SK-N-SH treated with all-trans-retinoic acid at 6 μM for 48 hours (cell line): ENCODE measurements at regions not wholly inside any gene's neighbourhood (a gene's known extent, or its start where the extent isn't known, plus 50 kb on each side); places are given as distances from the start of the nearest gene placed in this dataset.

Experiments used
- ARNTL ChIP-seq: fragments of 450-650 bp; formaldehyde crosslinking; IDR thresholded peaks from 2 replicates; pipeline ENCODE4 v1.5.0; 2020; ENCODE audit warnings: low read depth, mild to moderate bottlenecking, moderate library complexity, borderline replicate concordance
- ESRRG ChIP-seq: fragments of 250-450 bp; sonication (Bioruptor Pico); IDR thresholded peaks from 2 replicates; pipeline ENCODE4 v1.6.1; 2021; ENCODE audit warnings: mild to moderate bottlenecking
- RARB ChIP-seq: fragments of 250-450 bp; sonication (Bioruptor Pico); IDR thresholded peaks from 2 replicates; pipeline ENCODE4 v1.8.0; 2021; ENCODE audit warnings: mild to moderate bottlenecking, moderate library complexity
- TSHZ2 ChIP-seq: fragments of 250-450 bp; sonication (Bioruptor Pico); IDR thresholded peaks from 2 replicates; pipeline ENCODE4 v1.5.0; 2020; ENCODE audit warnings: mild to moderate bottlenecking, moderate library complexity
- ZFP3 ChIP-seq: fragments of 250-450 bp; sonication (Bioruptor Pico); IDR thresholded peaks from 2 replicates; pipeline ENCODE4 v1.5.0; 2020; ENCODE audit warnings: mild to moderate bottlenecking, moderate library complexity
- ZNF565 ChIP-seq: fragments of 450-650 bp; formaldehyde crosslinking; conservative IDR thresholded peaks from 2 replicates; pipeline ENCODE4 v1.5.0; 2020; ENCODE audit warnings: low read depth, mild to moderate bottlenecking, moderate library complexity
- ZNF70 ChIP-seq: fragments of 450-650 bp; formaldehyde crosslinking; IDR thresholded peaks from 2 replicates; pipeline ENCODE4 v1.5.0; 2020; ENCODE audit warnings: mild to moderate bottlenecking, moderate library complexity
- TF ChIP-seq, protein P1 (sequence below): fragments of 250-450 bp; sonication (Bioruptor Pico); IDR thresholded peaks from 2 replicates; pipeline ENCODE4 v1.8.0; 2020; ENCODE audit warnings: mild to moderate bottlenecking, moderate library complexity, borderline replicate concordance
- TF ChIP-seq, protein P2 (sequence below): fragments of 250-450 bp; sonication (Bioruptor Pico); IDR thresholded peaks from 2 replicates; pipeline ENCODE4 v1.8.0; 2021; ENCODE audit warnings: low read depth, mild to moderate bottlenecking, moderate library complexity, borderline replicate concordance

DNA sequence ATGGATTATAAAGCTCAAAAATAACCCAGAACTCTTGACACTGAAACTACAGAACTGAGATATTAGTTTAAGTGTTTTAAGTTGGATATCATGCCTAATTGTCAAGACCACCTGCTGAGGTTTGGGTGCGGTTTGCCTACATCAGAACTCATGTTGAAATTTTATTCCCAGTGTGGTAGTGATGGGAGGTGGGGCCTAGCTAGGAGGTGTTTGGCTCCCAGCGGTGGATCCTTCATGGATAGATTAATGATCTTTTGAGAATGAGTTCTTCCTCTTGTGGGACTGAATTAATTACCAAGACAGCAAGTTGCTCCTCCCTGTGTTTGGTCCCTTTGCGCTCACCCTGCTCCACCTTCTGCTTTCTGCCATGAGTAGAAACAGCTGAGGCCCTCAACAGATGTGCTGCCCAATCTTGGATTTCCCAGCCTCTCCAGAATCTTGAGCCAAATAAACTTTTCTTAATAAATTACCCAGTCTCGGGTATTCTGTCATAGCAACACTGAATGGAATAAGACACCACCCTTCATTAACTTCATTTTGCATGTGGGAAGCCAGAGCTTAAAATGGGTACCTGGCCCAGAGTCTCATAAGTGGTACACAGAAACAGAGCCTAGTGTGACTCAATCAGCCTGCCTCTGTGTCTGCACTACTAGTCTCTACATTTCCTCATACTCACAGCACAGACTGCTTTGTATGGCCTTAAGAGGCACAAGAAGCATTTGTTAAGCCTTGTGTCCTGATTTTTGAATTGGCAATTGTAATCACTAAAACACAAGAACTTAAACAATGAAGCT is 158.4 kb downstream of the IBTK start:
- TF ChIP-seq TSHZ2 (CRISPR knock-in tag) (no peak), ZNF565 (CRISPR knock-in tag) (no peak), RARB (CRISPR knock-in tag) (no peak), ZFP3 (CRISPR knock-in tag) (no peak), ESRRG (CRISPR knock-in tag) (no peak), ARNTL (CRISPR knock-in tag) (no peak), ZNF70 (no peak)
- TF ChIP-seq, protein P1, sequence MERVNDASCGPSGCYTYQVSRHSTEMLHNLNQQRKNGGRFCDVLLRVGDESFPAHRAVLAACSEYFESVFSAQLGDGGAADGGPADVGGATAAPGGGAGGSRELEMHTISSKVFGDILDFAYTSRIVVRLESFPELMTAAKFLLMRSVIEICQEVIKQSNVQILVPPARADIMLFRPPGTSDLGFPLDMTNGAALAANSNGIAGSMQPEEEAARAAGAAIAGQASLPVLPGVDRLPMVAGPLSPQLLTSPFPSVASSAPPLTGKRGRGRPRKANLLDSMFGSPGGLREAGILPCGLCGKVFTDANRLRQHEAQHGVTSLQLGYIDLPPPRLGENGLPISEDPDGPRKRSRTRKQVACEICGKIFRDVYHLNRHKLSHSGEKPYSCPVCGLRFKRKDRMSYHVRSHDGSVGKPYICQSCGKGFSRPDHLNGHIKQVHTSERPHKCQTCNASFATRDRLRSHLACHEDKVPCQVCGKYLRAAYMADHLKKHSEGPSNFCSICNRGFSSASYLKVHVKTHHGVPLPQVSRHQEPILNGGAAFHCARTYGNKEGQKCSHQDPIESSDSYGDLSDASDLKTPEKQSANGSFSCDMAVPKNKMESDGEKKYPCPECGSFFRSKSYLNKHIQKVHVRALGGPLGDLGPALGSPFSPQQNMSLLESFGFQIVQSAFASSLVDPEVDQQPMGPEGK (CRISPR knock-in tag), result no peak
- TF ChIP-seq, protein P2, sequence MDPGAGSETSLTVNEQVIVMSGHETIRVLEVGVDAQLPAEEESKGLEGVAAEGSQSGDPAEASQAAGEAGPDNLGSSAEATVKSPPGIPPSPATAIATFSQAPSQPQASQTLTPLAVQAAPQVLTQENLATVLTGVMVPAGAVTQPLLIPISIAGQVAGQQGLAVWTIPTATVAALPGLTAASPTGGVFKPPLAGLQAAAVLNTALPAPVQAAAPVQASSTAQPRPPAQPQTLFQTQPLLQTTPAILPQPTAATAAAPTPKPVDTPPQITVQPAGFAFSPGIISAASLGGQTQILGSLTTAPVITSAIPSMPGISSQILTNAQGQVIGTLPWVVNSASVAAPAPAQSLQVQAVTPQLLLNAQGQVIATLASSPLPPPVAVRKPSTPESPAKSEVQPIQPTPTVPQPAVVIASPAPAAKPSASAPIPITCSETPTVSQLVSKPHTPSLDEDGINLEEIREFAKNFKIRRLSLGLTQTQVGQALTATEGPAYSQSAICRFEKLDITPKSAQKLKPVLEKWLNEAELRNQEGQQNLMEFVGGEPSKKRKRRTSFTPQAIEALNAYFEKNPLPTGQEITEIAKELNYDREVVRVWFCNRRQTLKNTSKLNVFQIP, result no peak
